ENCODE measurements at regions not wholly inside any gene's neighbourhood (a gene's known extent, or its start where the extent isn't known, plus 50 kb on each side); places are given as distances from the start of the nearest gene placed in this dataset.

DNA sequence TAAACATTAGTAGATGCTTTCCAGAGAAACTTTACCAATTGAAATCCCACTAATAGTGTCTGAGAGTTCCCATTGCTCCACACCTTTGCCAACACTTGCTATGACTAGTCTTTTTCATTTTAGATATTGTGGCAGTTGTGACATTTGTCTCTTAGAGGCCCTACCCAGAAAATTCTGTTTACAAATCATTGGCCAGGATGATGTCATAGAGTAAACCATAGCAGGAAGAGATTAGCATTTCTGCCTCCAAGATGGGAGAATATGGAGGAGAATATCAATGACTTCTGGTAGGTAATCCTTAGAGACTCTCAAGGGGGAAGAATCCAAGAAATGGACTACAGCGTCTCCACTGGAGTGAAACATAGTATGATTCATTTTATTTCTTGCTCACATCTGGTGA, 291.0 kb upstream of the CNTN3 start:
- no peak for TF ChIP-seq CTCF (IDR thresholded peaks at IDR 0.05; ENCODE audit: low read depth, low read length, poor library complexity, severe bottlenecking)
- no peak for TF ChIP-seq EZH2phosphoT487 (IDR thresholded peaks at IDR 0.05; ENCODE audit: borderline replicate concordance, low read length)

Data from DOHH2 (cell line).